Skeletal muscle cell (primary cell): ENCODE measurements at regions not wholly inside any gene's neighbourhood (a gene's known extent, or its start where the extent isn't known, plus 50 kb on each side); places are given as distances from the start of the nearest gene placed in this dataset.

Experiments used
- DNase-seq: peaks from one replicate; pipeline ENCODE4 v3.0.0-alpha.2; 2010; ENCODE audit warnings: low read depth
- H3K4me3 ChIP-seq: 2 replicates; pipeline ENCODE4 v1.5.1; 2011; ENCODE audit warnings: low read depth, mild to moderate bottlenecking, control low read depth, low read length, moderate library complexity

GRCh38 chr6:168903613-168904345 lies 349.9 kb downstream of the THBS2 start:
- H3K4me3 ChIP-seq = no peak overlapping the region
- DNase-seq = no peak

- DNase-seq = no peak
- H3K4me3 ChIP-seq = no peak overlapping the region
These were observed 351.6 kb downstream of the THBS2 start for GRCh38 chr6:168902075-168902474.

GRCh38 chr6:168901076-168901475 lies 352.6 kb downstream of the THBS2 start:
- no peak overlapping the region for H3K4me3 ChIP-seq
- no peak for DNase-seq

- H3K4me3 ChIP-seq = no peak overlapping the region
- DNase-seq = no peak
These were observed 357.3 kb downstream of the THBS2 start for GRCh38 chr6:168896321-168896720.

- no peak for DNase-seq
- H3K4me3 ChIP-seq = peak overlapping the region; percentile 10
These were observed 358.4 kb downstream of the THBS2 start for GRCh38 chr6:168895102-168895812.

DNA sequence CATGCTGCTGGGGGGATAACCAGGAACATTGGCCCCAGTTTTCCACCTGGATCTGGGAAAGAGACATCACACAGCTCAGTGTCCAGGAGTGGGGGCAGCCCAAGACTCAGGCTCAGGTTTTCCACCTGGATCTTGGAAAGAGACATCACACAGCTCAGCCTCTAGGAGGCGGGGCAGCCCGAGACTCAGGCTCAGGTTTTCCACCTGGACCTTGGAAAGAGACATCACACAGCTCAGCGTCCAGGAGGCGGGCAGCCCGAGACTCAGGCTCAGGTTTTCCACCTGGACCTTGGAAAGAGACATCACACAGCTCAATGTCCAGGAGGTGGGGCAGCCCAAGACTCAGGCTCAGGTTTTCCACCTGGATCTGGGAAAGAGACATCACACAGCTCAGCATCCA lies 361.6 kb downstream of the THBS2 start:
- no peak for DNase-seq
- no peak overlapping the region for H3K4me3 ChIP-seq

DNA sequence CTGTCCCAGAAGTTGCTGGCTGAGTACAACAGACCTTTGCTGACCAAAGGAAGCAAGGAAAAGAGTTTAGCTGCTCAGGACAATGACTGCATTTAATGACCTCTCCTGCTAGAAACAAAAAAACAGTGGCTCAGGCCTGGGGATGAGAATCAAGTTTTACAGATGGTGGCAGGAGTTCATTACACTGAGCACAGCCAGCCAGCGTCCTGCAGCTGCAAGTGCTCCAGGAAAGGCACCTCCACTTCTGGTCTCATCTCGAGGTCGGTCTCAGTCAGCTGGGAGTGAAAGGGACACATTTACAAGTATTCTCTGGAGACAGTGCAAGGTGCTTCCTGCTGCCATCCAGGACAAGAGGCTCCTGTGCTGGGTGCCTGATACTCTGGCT lies 362.7 kb downstream of the THBS2 start:
- no peak for DNase-seq

DNA sequence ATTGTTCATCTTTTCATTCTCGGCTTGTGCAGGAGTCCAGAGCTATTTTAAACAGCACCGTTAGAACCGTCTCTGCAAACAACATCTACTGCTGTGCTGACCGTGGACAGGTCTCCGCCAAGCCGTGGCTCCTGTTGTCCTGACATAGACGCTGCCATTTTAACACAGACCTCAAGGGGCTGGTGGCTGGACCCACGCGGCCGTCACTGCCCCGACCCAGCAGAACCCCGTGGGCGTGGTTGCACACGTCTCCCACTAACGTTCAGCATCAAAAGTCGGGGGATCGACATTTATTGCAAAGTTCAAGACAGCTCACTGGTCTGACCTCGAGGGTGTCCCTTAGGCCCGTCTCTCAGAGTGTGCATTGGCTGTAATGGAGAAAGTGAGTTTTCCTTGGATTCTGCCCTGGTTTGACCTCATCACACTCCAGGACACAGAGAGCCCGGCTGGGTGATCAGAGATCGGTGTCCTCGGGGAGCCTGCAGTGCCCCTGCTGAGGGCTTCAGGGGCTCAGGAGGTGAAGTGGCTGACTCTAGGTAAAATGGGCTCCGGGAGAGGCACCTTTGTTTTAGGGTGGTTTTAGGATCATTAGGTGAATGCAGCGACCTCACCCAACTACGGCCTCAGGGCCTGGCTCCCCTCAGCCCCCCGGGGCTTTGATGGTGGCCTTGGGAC lies 363.2 kb downstream of the THBS2 start:
- DNase-seq = no peak
- no peak overlapping the region for H3K4me3 ChIP-seq

More for the DNA sequence above, 362.7 kb downstream of the THBS2 start:
- no peak overlapping the region for H3K4me3 ChIP-seq

DNA sequence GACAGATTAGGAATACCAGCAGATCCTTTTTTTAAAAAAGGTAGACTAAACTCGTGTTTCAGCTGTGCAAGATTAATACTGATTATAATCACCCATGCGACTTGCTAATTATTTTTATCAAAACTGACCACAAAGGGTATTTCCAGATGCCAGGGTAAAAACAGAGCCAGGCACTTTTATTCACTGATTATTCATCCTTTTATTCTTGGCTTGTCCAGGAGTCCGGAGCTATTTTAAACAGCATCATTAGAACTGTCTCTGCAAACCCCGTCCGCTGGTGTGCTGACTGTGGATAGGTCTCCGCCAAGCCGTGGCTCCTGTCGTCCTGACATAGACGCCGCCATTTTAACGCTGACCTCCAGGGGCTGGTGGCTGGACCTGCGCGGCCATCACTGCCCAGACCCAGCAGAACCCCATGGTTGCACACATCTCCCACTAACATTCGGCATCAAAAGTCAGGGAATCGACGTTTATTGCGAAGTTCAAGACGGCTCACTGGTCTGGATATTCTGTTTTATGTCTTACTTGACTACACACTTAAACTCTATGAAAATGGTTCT lies 364.8 kb downstream of the THBS2 start:
- DNase-seq = no peak

GRCh38 chr6:168888102-168888501 lies 365.5 kb downstream of the THBS2 start:
- H3K4me3 ChIP-seq = no peak overlapping the region
- DNase-seq = no peak

More for the DNA sequence above, 364.8 kb downstream of the THBS2 start:
- no peak overlapping the region for H3K4me3 ChIP-seq

- H3K4me3 ChIP-seq = no peak overlapping the region
- no peak for DNase-seq
These were observed 366.0 kb downstream of the THBS2 start for GRCh38 chr6:168887621-168888020.

DNA sequence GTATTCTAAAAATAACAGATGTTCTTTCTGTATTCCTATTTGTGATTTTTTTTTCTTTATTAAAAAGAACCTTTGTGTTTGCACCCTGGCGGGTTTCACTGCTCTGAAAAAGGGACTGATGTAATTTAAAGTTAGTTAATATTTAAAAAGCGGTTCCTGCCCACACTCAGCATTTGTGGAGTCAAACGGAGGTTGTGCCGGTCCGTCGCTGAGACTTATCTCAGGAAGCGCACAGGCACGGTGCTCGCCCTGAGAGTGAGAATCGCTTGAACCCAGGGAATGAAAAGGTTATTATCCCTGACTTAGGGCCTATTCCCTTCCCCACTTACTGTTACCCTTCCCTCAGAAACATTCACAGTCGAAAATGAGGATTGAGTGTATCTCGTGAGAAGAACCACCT lies 366.7 kb downstream of the THBS2 start:
- no peak overlapping the region for H3K4me3 ChIP-seq
- DNase-seq = no peak

GRCh38 chr6:168885751-168886742 lies 367.6 kb downstream of the THBS2 start:
- no peak for DNase-seq
- no peak overlapping the region for H3K4me3 ChIP-seq

- DNase-seq = no peak
These were observed 368.4 kb downstream of the THBS2 start for GRCh38 chr6:168885196-168885595.

GRCh38 chr6:168884646-168885086 lies 369.0 kb downstream of the THBS2 start:
- DNase-seq = no peak
- no peak overlapping the region for H3K4me3 ChIP-seq

More at GRCh38 chr6:168885196-168885595, 368.4 kb downstream of the THBS2 start:
- H3K4me3 ChIP-seq = no peak overlapping the region

GRCh38 chr6:168884050-168884645 lies 369.5 kb downstream of the THBS2 start:
- DNase-seq = no peak

GRCh38 chr6:168883410-168884049 lies 370.1 kb downstream of the THBS2 start:
- DNase-seq = no peak
- no peak overlapping the region for H3K4me3 ChIP-seq

More at GRCh38 chr6:168884050-168884645, 369.5 kb downstream of the THBS2 start:
- no peak overlapping the region for H3K4me3 ChIP-seq

DNA sequence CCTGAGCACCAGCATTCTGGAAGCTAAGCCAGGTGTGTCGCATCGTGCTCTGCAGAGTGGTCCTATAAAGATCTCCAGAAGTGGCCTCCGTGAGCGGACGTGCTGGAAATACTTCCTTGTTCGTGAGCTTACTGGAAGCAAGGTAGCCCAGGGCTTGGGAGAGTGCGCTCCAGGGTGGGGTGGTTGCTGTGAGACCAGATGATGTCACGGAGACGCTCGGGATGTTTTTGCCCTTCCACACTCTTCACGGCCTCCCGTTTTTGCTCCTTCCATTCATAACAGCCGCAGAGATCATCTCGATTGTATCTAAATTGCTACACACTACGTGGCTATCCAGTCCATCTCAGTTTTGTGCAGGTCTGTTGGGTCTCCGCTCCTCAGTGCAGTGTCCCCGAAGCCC lies 373.4 kb downstream of the THBS2 start:
- no peak overlapping the region for H3K4me3 ChIP-seq
- DNase-seq = no peak
